Endothelial cell of umbilical vein (primary cell): ENCODE measurements at regions not wholly inside any gene's neighbourhood (a gene's known extent, or its start where the extent isn't known, plus 50 kb on each side); places are given as distances from the start of the nearest gene placed in this dataset.

Experiments used
- BruUV-seq: library from RNA; stranded (reverse); fragments of 400-500 nt; replicated peaks from 2 replicates; lab custom pipeline; 2021; lab: Mats Ljungman, UMichigan
- CTCF ChIA-PET: fragments of 300-600, 350-600 bp; sonication (Branson Sonifier 250); formaldehyde crosslinking; loops from one replicate; lab custom pipeline; 2021; ENCODE audit warnings: antibody characterized with exemption, inconsistent platforms; lab: Charles Lee
- POLR2A ChIA-PET: fragments of 300-600, 350-600 bp; sonication (Branson Sonifier 250); formaldehyde crosslinking; loops from one replicate; lab custom pipeline; 2021; ENCODE audit warnings: antibody characterized with exemption, inconsistent platforms; lab: Charles Lee
- DNase-seq: peaks from one replicate; pipeline ENCODE4 v3.0.0-alpha.2; 2011; ENCODE audit warnings: low read depth, low spot score
- FAIRE-seq: peaks from 2 replicates; lab custom pipeline; 2011; peaks lifted over from hg19 to GRCh38; lab: Jason Lieb, UNC
- H2AFZ ChIP-seq: 2 replicates; pipeline ENCODE4 v1.6.0; 2012; ENCODE audit warnings: low read depth, low read length, control low read depth, inconsistent platforms
- H3K27ac ChIP-seq: 2 replicates; pipeline ENCODE4 v1.5.1; 2011; ENCODE audit warnings: low read depth, mild to moderate bottlenecking, control low read depth, low read length, moderate library complexity; ENCODE audit not compliant: insufficient read depth
- H3K27me3 ChIP-seq, 2 experiments: 2 replicates each; pipeline versions ENCODE4 v1.6.0 to v1.6.1; 2011; ENCODE audit warnings: low read length in 2 of 2, mixed read lengths in 1 of 2; ENCODE audit not compliant: control insufficient read depth in 2 of 2, insufficient read depth in 2 of 2
- H3K36me3 ChIP-seq, 2 experiments: 2 replicates in 1 of 2; 3 replicates in 1 of 2; pipeline ENCODE4 v1.5.1; 2011; ENCODE audit warnings: low read length in 2 of 2, mild to moderate bottlenecking in 1 of 2, moderate library complexity in 1 of 2; ENCODE audit not compliant: control insufficient read depth in 2 of 2, insufficient read depth in 2 of 2; ENCODE audit errors: extremely low read depth in 1 of 2
- H3K4me1 ChIP-seq: 3 replicates; pipeline ENCODE4 v1.5.1; 2011; ENCODE audit warnings: mild to moderate bottlenecking, low read length; ENCODE audit not compliant: control insufficient read depth, insufficient read depth; ENCODE audit errors: extremely low read depth
- H3K4me2 ChIP-seq: 2 replicates; pipeline ENCODE4 v1.6.1; 2011; ENCODE audit warnings: low read length, control low read depth, mixed read lengths; ENCODE audit not compliant: insufficient read depth
- H3K4me3 ChIP-seq, 3 experiments: fragments of 200-600 bp in 1 of 3; sonication (generic), shearing (Covaris generic) in 1 of 3; replicated peaks in 1 of 3; 2 replicates each; pipeline ENCODE4 v1.5.1; 2011 to 2016; ENCODE audit warnings: control low read depth in 3 of 3, low read length in 3 of 3, mild to moderate bottlenecking in 2 of 3, inconsistent platforms in 1 of 3, low read depth in 1 of 3, moderate library complexity in 1 of 3; ENCODE audit not compliant: insufficient read depth in 1 of 3
- H3K79me2 ChIP-seq: 2 replicates; pipeline ENCODE4 v1.6.0; 2012; ENCODE audit warnings: low read length, inconsistent platforms; ENCODE audit not compliant: control insufficient read depth, insufficient read depth
- H3K9ac ChIP-seq: replicated peaks from 2 replicates; pipeline ENCODE3; 2011; ENCODE audit warnings: low read length, control low read depth; ENCODE audit not compliant: insufficient read depth; ENCODE audit errors: extremely low read depth
- H3K9me1 ChIP-seq: replicated peaks from 3 replicates; pipeline ENCODE4 v1.6.0; 2011; ENCODE audit warnings: mild to moderate bottlenecking, low read length; ENCODE audit not compliant: control insufficient read depth, insufficient read depth; ENCODE audit errors: extremely low read depth
- H3K9me3 ChIP-seq: replicated peaks from 2 replicates; pipeline ENCODE4 v1.5.1; 2012; ENCODE audit warnings: low read length, inconsistent platforms; ENCODE audit not compliant: control insufficient read depth, insufficient read depth
- H4K20me1 ChIP-seq: replicated peaks from 2 replicates; pipeline ENCODE3; 2011; ENCODE audit warnings: mild to moderate bottlenecking, low read length; ENCODE audit not compliant: control insufficient read depth, insufficient read depth; ENCODE audit errors: extremely low read depth
- CTCF ChIP-seq, 2 donors: IDR thresholded peaks; 1 replicate in 1 of 2; 2 replicates in 1 of 2; pipeline ENCODE4 v1.5.1; 2011; ENCODE audit warnings: low read length in 2 of 2, mild to moderate bottlenecking in 2 of 2, moderate library complexity in 2 of 2, control low read depth in 1 of 2, inconsistent platforms in 1 of 2, low read depth in 1 of 2; ENCODE audit not compliant: insufficient read depth in 1 of 2; ENCODE audit errors: extremely low read depth in 1 of 2
- EZH2 ChIP-seq: IDR thresholded peaks from 2 replicates; pipeline ENCODE4 v1.6.1; 2012; ENCODE audit warnings: borderline replicate concordance, low read depth, mild to moderate bottlenecking, moderate library complexity, low read length, inconsistent platforms; ENCODE audit not compliant: severe bottlenecking
- FOS ChIP-seq: IDR thresholded peaks from 2 replicates; pipeline ENCODE4 v1.6.1; 2011; ENCODE audit warnings: mild to moderate bottlenecking, low read length, moderate library complexity, borderline replicate concordance; ENCODE audit not compliant: insufficient read depth
- GATA2 ChIP-seq: IDR thresholded peaks from 2 replicates; pipeline ENCODE4 v1.7.0; 2011; ENCODE audit warnings: low read depth, mild to moderate bottlenecking, moderate library complexity, mixed read lengths, low read length; ENCODE audit not compliant: insufficient read length, insufficient read depth
- JUN ChIP-seq: IDR thresholded peaks from 2 replicates; pipeline ENCODE4 v1.6.1; 2011; ENCODE audit warnings: borderline replicate concordance, low read depth; ENCODE audit not compliant: insufficient read length, insufficient read depth
- MYC ChIP-seq: IDR thresholded peaks from one replicate; pipeline ENCODE4 v1.6.1; 2011; ENCODE audit warnings: mild to moderate bottlenecking, low read depth, low read length
- POLR2A ChIP-seq: IDR thresholded peaks from 2 replicates; pipeline ENCODE4 v1.6.1; 2012; ENCODE audit warnings: low read depth, mild to moderate bottlenecking, control low read depth, low read length
- POLR2AphosphoS5 ChIP-seq: IDR thresholded peaks from 2 replicates; pipeline ENCODE4 v1.6.1; 2012; ENCODE audit warnings: low read depth, mild to moderate bottlenecking, control low read depth, low read length, moderate library complexity; ENCODE audit not compliant: insufficient read depth
- dilution Hi-C: fragments of 300-500 bp; cut with MboI; formaldehyde crosslinking; loops from one replicate; pipeline ENCODE4 v1.15.0; 2019; ENCODE audit warnings: low sequenced_read_pairs; ENCODE audit not compliant: extremely low pct_ligation_motif_present
- intact Hi-C: fragments of 100-400 bp; cut with micrococcal nuclease; formaldehyde crosslinking; loops from one replicate; pipeline ENCODE4 v1.10.0; 2022
- TF ChIP-seq, protein P1 (sequence below): IDR thresholded peaks from 2 replicates; pipeline ENCODE4 v1.6.1; 2011; ENCODE audit not compliant: insufficient read depth, insufficient read length

DNA sequence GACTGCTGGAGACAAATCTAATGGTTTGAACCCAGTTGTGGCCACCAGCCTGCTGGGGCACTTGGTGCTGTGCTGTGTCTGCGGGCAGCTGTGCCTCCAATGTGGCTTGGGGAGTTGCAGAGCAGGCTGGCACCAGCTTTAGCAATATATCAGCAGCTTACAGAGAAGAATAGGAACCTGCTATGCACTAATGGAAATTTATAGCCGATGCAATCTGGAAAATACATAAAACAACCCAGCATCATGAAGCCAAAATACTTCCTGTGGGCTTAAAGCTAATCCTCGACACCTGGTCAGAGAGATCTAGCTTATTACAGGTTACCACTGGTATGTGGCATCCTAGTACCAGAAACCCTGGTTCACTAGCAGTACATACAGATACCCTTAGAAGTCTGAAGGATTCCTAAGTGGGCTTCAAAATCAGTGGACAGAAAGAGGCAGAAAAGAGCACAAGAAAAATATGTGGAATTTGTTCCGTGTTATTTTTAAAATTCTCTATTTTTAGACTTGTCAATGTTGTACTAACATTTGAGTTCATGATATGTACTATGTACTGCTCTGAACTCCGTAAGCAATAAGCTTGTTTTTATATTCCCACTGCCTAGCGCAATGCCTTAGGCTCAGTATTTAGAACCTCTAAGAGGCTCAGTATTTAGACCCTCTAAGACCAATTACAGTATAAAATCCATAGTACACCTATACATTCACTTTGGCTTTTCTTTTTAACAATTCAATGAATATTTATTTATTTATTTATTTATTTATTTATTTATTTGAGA lies 194.7 kb downstream of the UXS1 start:
- H3K27me3 ChIP-seq, result no peaks in the 10 kb centered on the region
- H3K4me2 ChIP-seq, result no peak overlapping the region
- H3K79me2 ChIP-seq, result no peaks in the 10 kb centered on the region
- no peak overlapping the region for H3K9ac ChIP-seq
- H2AFZ ChIP-seq, result no peak overlapping the region
- H4K20me1 ChIP-seq, result no peaks in the 10 kb centered on the region
- FAIRE-seq (no peak), DNase-seq (no peak)
- POLR2A ChIA-PET, result no interaction called here
- H3K9me1 ChIP-seq, result no peaks in the 10 kb centered on the region
- intact Hi-C loops, result no loop called here
- no peak for TF ChIP-seq CTCF (IDR thresholded peaks at IDR 0.05; ENCODE audit: extremely low read depth in 1 of 2, insufficient read depth in 1 of 2, low read depth in 1 of 2, low read length in 2 of 2)
- TF ChIP-seq, protein P1, sequence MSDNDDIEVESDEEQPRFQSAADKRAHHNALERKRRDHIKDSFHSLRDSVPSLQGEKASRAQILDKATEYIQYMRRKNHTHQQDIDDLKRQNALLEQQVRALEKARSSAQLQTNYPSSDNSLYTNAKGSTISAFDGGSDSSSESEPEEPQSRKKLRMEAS, result no peak
- no peak for TF ChIP-seq EZH2
- TF ChIP-seq MYC, result no peak
- TF ChIP-seq JUN, result no peak
- TF ChIP-seq FOS, result no peak
- TF ChIP-seq POLR2AphosphoS5, result no peak
- TF ChIP-seq GATA2, result no peak
- no peak for TF ChIP-seq POLR2A
- dilution Hi-C loops, result no loop called here
- no peak overlapping the region for H3K4me3 ChIP-seq
- CTCF ChIA-PET, result no interaction called here
- no TSS peak for BruUV-seq
- H3K36me3 ChIP-seq, result no peaks in the 10 kb centered on the region
- H3K27ac ChIP-seq, result no peak overlapping the region
- no peaks in the 10 kb centered on the region for H3K9me3 ChIP-seq
- no peaks in the 10 kb centered on the region for H3K4me1 ChIP-seq
